HS-5 (cell line): ENCODE measurements at regions not wholly inside any gene's neighbourhood (a gene's known extent, or its start where the extent isn't known, plus 50 kb on each side); places are given as distances from the start of the nearest gene placed in this dataset.
A peak's percentile ranks its signal among the peaks of the same experiment; 100 is the strongest.
"Not testable (repeated sequence)": the region's sequence is repeated elsewhere in the genome, so short reads cannot be mapped to it uniquely, and the experiment has no call there.

Source experiments
- DNase-seq: peaks from one replicate; pipeline ENCODE4 v3.0.0-alpha.2; 2012; ENCODE audit warnings: low read depth

- no peak for DNase-seq
Observed at GRCh38 chr5:101206534-101206933, 303.5 kb upstream of the ST8SIA4 start.

- DNase-seq: not testable (repeated sequence)
Observed at GRCh38 chr5:101205065-101205464, 302.0 kb upstream of the ST8SIA4 start.

DNA sequence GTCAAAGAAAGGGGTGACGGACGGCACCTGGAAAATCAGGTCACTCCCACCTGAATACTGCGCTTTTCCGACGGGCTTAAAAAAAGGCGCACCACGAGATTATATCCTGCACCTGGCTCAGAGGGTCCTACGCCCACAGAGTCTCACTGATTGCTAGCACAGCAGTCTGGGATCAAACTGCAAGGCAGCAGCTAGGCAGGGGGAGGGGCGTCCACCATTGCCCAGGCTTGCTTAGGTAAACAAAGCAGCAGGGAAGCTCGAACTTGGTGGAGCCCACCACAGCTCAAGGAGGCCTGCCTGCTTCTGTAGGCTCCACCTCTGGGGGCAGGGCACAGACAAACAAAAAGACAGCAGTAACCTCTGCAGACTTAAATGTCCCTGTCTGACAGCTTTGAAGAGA is 277.3 kb upstream of the ST8SIA4 start:
- DNase-seq: not testable (repeated sequence)

DNA sequence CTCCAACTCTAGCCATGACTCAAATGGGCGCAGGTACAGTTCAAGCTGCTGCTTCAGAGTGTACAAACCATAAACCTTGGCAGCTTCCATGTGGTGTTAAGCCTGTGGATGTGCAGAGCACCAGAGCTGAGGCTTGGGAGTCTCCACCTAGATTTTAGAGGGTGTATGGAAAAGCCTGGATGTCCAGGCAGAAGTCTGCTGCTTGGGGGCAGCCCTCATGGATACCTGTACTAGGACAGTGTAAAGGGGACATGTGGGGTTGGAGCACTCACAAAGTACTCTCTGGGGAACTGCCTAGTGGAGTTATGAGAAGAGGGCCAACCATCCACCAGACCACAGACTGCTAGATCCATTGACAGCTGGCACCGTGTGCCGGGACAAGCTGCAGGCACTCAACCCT is 273.5 kb upstream of the ST8SIA4 start:
- DNase-seq: no peak

- no peak for DNase-seq
Observed at GRCh38 chr5:101174981-101175380, 271.9 kb upstream of the ST8SIA4 start.

DNA sequence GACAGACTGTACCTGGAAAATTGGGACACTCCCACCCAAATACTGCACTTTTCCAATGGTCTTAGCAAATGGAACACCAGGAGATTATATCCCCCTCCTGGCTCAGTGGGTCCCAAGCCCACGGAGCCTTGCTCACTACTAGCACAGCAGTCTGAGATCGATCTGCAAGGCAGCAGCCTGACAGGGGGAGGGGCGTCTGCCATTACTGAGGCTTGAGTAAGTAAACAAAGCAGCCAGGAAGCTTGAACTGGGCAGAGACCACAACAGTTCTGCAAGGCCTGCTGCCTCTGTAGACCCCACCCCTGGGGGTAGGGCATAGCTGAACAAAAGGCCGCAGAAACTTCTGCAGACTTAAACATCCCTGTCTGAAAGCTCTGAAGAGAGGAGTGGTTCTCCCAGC is 260.0 kb upstream of the ST8SIA4 start:
- no peak for DNase-seq

- DNase-seq: no peak
Observed at GRCh38 chr5:101160002-101160401, 256.9 kb upstream of the ST8SIA4 start.

DNA sequence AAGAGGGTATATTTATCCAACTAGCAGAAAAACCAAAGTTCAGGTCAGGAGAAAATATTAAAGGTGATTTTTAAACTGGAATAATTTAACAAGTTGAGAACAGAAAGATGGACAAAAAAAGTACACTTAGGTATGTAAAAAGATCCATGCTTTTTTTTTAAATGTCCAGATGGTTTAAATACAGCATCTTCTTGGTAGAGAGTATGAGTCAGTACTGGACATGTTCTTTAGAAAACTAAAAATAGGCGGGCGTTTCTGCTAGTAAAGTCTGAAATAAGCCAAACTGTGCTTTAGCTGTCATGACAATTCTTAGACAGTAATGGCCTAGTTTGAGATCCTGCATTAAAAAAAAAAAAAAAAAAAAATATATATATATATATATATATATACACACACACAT is 255.9 kb upstream of the ST8SIA4 start:
- DNase-seq: no peak

DNA sequence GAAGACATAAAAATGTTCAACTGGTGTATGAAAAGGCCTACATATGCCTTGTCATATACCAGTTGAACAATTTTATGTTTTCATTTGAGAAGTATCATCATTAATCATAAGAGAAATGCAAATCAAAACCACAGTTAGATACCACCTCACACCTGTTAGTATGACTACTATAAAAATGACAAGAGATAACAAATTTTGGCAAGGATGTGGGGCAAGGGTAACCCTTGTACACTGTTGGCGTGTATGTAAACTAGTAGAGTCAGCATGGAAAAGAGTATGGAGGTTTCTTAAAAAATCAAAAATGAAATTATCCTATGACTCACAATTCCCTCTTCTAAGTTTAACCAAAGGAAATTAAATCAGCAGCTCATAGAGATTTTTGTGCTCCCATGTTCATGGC is 250.4 kb upstream of the ST8SIA4 start:
- no peak for DNase-seq

DNA sequence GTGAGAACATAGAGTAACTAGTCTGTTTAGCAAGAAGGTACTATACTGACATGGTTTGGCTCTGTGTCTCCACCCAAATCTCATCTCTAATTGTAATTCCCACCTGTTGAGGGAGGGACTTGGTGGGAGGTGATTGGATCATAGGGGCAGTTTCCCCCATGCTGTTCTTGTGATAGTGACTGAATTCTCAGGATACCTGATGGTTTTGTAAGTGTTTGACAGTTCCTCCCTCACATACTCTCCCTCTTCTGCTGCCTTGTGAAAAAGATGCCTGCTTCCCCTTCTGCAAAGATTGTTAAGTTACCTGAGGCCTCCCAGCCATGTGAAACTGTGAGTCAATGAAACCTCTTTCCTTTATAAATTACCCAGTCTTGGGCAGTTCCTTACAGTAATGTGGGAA is 240.4 kb upstream of the ST8SIA4 start:
- no peak for DNase-seq

GRCh38 chr5:101142102-101142501 is 239.0 kb upstream of the ST8SIA4 start:
- no peak for DNase-seq

DNA sequence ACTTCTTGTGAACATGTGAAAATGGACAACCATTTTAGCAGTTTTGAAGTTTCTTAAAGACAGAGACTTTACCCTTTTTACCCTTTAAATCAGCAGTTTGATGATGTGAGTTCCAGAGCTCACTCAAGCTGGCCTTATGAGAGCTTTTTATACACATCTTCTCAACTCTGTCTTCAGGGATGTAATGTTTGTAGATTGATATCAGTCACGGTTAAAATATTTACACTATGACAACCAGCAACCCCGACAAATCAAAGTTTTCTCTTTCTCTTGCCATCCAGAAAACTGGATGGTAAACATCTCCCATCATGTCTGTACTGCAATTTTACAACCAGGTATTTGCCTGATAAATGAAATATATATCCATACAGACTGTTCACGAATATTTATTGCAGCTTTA is 233.4 kb upstream of the ST8SIA4 start:
- DNase-seq: no peak

GRCh38 chr5:101123363-101123762 is 220.3 kb upstream of the ST8SIA4 start:
- no peak for DNase-seq

GRCh38 chr5:101112645-101113044 is 209.6 kb upstream of the ST8SIA4 start:
- DNase-seq: no peak

- no peak for DNase-seq
Observed at GRCh38 chr5:101103874-101104273, 200.8 kb upstream of the ST8SIA4 start.

- DNase-seq: no peak
Observed at GRCh38 chr5:101102506-101102905, 199.4 kb upstream of the ST8SIA4 start.

GRCh38 chr5:101091902-101092301 is 188.8 kb upstream of the ST8SIA4 start:
- DNase-seq: no peak

DNA sequence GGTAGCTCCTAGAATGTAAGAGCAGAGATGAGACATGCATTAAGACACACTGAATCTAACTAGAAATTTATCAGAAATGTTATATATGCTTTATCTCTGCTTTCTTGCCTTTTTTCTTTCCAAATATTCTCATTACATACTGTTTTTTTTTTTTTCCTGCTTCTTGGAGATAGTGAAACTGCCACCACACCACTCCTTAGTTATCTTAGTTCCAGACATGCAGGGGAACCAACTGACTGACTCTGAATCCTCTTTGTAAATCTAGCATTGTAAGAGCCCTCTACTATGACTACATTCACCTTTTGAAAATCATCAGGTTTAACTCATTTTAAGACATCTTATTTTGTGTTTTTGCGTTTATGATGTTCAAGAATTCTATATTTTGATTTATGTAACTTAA is 181.3 kb upstream of the ST8SIA4 start:
- no peak for DNase-seq

GRCh38 chr5:101080462-101081240 is 177.6 kb upstream of the ST8SIA4 start:
- DNase-seq: peak; percentile 30

- DNase-seq: no peak
Observed at GRCh38 chr5:101068298-101068697, 165.2 kb upstream of the ST8SIA4 start.

GRCh38 chr5:101067429-101067828 is 164.3 kb upstream of the ST8SIA4 start:
- DNase-seq: no peak

DNA sequence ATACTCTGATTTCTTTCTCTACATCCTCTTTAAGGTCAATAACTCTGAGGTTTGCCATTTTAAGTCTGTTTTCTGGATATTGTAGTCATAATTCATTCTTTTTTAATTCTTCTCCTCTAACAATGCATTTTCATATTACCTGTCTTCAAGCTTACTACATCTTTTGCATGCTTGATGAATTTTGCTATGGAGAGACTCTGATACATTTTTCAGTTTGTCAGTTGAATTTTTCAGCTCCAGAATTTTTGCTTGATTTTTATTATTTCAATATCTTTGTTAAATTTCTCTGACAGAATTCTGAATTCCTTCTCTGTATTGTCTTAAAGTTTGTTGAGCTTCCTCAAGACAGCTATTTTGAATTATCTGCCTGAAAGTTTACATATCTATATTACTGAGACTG is 159.8 kb upstream of the ST8SIA4 start:
- no peak for DNase-seq

DNA sequence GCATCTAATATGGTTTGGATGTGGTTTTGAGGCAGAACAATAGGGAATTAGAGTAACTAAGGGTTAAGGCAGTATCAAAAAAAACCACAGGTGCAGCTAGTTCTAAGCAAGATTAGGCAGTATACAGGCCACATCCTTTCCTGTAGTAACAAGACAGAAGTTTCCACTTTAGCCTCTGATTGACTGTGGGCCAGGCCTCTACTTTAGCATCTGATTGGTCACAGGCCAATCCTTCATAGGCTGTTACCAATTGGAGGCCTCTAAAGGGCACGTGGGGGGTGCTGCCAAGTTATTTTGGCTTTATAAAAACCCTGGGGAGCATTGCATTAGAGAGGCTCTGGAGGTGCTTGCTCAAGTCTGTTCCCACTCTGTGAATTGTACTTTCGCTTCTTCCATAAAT is 144.1 kb upstream of the ST8SIA4 start:
- no peak for DNase-seq

DNA sequence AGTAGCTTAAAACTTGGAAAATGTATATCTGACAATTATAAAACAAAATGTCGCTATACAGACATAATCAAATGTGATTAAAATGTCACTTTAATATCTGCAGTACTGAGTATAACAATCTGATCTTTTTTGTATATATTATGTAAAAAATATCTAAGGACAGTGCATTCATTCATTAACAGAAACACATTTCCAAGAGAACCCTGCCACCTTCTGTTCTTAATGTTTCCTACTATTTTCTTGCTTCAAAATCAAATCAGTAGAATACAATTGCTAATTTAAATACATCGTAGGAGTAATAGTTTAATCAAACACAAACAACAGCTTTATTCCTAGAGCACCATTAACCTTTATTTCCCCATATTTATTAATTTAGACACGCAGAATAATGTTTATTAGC is 142.6 kb upstream of the ST8SIA4 start:
- no peak for DNase-seq
